Stimulated activated CD8-positive, alpha-beta memory T cell treated with anti-CD3 and anti-CD28 coated beads, Interleukin-2, amount 100 ng/mL, for 48 hours (primary cell): ENCODE measurements at regions not wholly inside any gene's neighbourhood (a gene's known extent, or its start where the extent isn't known, plus 50 kb on each side); places are given as distances from the start of the nearest gene placed in this dataset.

Source experiments
- DNase-seq, 2 donors: peaks; one replicate each; pipeline ENCODE4 v3.0.0-alpha.2; 2020; ENCODE audit warnings: low read depth in 2 of 2

- DNase-seq: no peak
These were observed 597.0 kb upstream of the GRAMD2B start for GRCh38 chr5:125826214-125826613.

DNA sequence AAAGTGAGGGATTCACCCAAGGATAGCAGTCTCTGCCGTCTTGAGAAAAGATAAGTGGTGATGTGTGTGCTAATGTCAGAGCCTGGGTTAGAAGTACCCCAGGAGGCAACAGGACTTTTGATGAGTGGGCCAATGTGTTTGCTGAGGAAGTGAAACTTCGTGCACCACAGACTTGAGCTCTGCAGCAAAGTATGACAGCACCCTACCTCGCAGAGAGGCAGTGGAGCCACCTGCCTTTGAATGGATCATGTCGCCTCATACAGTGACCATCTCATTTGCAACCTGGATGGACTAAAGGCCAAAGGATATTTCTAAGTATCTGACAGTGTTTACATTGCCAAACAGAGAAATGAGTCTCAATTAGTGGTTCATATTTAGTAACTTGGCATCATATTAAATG lies 593.9 kb upstream of the GRAMD2B start:
- DNase-seq: no peak

GRCh38 chr5:125833398-125833797 lies 589.8 kb upstream of the GRAMD2B start:
- DNase-seq: no peak

DNA sequence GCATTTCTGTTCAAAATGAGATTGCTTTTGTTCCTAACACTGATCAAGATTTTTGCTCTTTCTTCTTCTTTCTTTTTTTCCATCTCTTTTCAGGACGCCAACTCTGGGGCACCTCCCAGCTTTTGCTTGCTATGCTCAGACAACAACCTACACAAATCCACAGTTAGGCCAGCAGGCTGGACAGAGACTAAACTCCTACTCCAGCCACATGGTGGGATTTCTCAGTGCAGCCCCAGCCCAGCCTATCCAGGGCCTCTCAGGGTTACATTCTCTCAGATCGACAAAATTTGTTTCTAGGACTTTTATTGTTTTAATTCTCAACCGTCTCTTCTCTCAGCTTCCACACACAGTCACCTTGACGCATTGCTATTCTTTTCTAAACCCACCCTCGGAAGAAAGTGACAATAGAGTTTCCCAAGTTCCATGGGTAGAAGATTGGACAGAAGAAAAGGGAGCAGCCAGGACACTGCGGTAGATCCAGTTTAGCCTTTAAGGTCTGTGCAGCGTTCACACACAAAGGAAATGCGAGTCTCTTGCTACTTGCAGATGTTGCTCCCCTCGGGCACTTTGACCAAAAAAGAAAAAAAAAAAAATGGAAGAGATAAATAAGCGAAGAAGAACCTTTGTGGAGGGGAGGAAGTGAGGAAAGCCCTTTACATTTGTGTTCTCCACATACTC lies 588.6 kb upstream of the GRAMD2B start:
- DNase-seq: no peak

- DNase-seq: no peak
These were observed 587.7 kb upstream of the GRAMD2B start for GRCh38 chr5:125835293-125836172.

- no peak for DNase-seq
These were observed 587.0 kb upstream of the GRAMD2B start for GRCh38 chr5:125836256-125836655.

DNA sequence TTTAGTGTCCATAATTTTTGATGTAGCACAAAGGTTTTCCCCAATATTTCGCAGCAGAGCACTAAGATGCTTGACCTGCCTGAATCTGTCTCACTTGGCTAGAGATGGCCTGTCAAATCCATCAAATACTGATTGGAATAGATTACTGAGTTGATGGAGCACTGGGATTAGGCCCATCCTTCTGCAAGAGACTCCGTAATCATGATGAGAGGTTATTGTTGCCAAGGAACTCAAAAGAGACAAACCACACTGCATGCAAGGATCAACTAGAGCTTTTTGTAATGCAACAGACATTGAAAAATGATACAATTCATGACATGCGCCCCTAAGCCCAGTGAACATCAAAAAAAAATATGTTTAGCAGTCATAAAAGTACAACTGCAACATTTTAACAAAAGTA lies 585.3 kb upstream of the GRAMD2B start:
- DNase-seq: no peak

GRCh38 chr5:125847561-125847960 lies 575.6 kb upstream of the GRAMD2B start:
- DNase-seq: no peak

- no peak for DNase-seq
These were observed 574.5 kb upstream of the GRAMD2B start for GRCh38 chr5:125848751-125849150.

- no peak for DNase-seq
These were observed 566.3 kb upstream of the GRAMD2B start for GRCh38 chr5:125856949-125857348.

GRCh38 chr5:125863579-125863978 lies 559.6 kb upstream of the GRAMD2B start:
- DNase-seq: no peak

- no peak for DNase-seq
These were observed 557.9 kb upstream of the GRAMD2B start for GRCh38 chr5:125865166-125865815.

- no peak for DNase-seq
These were observed 555.2 kb upstream of the GRAMD2B start for GRCh38 chr5:125868036-125868435.

GRCh38 chr5:125870256-125870655 lies 553.0 kb upstream of the GRAMD2B start:
- no peak for DNase-seq

DNA sequence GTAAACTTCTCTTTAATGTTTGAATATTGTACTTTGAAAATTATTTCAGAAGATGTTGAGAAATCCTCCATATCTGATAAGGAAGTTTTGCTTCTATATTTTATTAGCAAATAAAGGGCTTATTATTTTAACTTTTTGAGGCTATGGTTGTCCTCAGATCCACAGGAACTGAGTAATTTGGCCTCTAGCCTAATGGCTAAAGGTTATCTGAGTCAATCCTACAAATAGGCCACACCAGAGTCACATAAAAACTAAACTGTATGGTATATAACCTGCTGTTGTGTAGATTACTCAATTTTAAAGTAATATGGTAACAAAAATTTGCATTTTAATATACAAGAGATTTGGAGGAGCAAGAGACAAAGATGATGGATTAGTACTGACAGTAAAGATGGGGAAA lies 549.2 kb upstream of the GRAMD2B start:
- DNase-seq: no peak

- DNase-seq: no peak
These were observed 548.5 kb upstream of the GRAMD2B start for GRCh38 chr5:125874717-125875116.

DNA sequence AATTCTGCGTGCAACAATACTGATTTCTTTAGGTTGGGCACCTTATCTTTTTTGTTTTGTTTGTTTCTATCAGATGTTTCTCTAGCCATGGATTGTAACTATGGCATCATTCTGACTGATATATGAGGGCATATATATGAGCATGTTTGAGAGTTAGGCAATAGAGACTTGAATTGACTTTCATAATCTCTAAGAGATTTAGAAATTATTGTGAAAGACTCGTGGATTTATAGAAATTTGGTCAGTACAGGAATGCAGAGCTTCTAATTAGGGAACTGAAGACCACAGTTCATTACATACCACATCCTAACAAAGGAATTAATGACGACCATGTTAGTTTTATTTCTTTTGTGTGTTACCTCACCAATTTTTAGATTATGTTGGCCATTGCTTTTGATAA lies 546.0 kb upstream of the GRAMD2B start:
- DNase-seq: no peak

DNA sequence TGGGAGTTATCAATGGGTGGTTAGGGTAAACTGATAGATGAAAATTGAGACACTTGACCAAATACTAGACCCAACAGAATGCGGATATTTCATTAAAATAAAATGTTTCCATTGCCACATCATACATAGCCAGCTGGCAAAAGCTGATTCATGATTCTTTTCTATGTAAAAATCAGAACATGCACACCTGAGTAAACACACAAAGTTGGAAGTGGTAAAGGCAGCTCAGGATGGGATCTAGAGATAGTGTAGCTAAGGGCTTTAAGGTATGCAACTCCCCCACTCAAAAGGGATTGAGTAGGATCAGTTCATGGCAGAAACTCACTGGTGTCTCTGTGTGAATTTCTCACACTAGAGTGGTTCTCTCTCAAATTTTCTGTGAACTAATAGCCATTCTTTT lies 541.1 kb upstream of the GRAMD2B start:
- no peak for DNase-seq

GRCh38 chr5:125883223-125883622 lies 540.0 kb upstream of the GRAMD2B start:
- DNase-seq: no peak

- no peak for DNase-seq
These were observed 534.9 kb upstream of the GRAMD2B start for GRCh38 chr5:125888358-125888757.

DNA sequence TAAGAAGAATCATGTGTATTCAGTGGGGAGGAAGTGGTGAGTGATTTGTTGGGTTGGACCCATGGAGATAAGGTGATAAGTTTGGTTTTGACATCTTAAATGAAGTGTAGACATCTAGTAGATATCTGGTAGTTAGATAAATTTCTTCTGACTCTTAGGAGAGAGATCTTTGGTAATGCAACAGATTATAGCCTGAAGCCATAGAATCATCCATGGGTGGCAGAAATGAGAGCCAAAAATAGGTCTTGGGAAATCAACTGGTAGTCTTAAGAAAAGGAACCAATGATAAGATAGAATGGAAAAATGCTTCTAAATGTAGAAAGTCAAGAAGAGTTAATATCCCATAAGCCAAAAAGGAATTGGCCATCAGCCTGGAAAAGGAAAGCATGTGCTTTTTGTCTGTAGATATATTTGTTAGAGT lies 532.7 kb upstream of the GRAMD2B start:
- no peak for DNase-seq

GRCh38 chr5:125891061-125891725 lies 532.0 kb upstream of the GRAMD2B start:
- no peak for DNase-seq
